ENCODE measurements at regions not wholly inside any gene's neighbourhood (a gene's known extent, or its start where the extent isn't known, plus 50 kb on each side); places are given as distances from the start of the nearest gene placed in this dataset.

GRCh38 chr1:234877761-234878160 lies 250.9 kb downstream of the TOMM20 start:
- Mint-ChIP-seq H3K4me3 (no peak overlapping the region), H3K27ac (no peak overlapping the region)

GRCh38 chr1:234875953-234876855 lies 252.4 kb downstream of the TOMM20 start:
- H3K36me3 Mint-ChIP-seq (ENCODE audit: low read depth): no peaks in the 10 kb centered on the region
- H3K27ac Mint-ChIP-seq: peak overlapping the region; percentile 74
- H3K9me3 Mint-ChIP-seq: no peaks in the 10 kb centered on the region
- DNase-seq: no peak
- no peaks in the 10 kb centered on the region for H3K27me3 Mint-ChIP-seq
- peaks cover 54% of the 10 kb centered on the region for H3K4me1 Mint-ChIP-seq (ENCODE audit: low read depth)
- H3K4me3 Mint-ChIP-seq: peak overlapping the region; percentile 8

More at GRCh38 chr1:234877761-234878160, 250.9 kb downstream of the TOMM20 start:
- H3K36me3 Mint-ChIP-seq (ENCODE audit: low read depth): no peaks in the 10 kb centered on the region
- H3K27me3 Mint-ChIP-seq: no peaks in the 10 kb centered on the region
- peaks cover 60% of the 10 kb centered on the region for H3K4me1 Mint-ChIP-seq (ENCODE audit: low read depth)
- no peaks in the 10 kb centered on the region for H3K9me3 Mint-ChIP-seq
- no peak for DNase-seq

DNA sequence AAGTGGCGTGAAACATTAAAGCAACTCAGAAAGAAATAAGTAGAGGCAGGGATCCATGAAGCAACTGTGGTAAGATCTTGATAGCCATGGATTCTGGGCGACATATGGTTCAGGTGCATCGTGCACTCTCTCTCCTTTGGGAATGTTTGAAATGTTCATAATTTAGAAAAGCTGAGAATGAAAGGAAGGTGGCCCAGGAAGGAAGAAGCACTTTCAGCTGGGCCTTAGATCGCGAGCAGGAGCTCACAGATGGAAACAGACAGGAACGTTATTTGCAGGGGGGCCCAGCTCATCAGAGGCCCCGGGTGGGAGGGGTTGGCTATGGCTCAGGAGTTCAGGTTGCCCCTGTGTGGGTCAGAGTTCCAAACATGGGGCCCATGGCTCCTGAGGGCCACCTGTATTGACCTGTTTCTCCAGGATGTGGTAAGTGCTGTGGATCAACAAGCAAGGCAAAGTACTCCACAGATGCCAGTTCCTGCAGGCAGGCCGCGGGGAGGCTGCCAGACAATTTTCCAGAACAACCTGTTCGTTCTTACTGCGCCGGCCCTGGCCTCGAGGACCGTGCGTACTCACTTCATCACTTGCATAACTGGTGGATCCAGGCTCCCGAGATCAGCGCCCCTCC lies 253.2 kb downstream of the TOMM20 start:
- peaks cover 48% of the 10 kb centered on the region for H3K4me1 Mint-ChIP-seq (ENCODE audit: low read depth)
- no peaks in the 10 kb centered on the region for H3K27me3 Mint-ChIP-seq
- no peaks in the 10 kb centered on the region for H3K36me3 Mint-ChIP-seq (ENCODE audit: low read depth)
- no peak overlapping the region for H3K4me3 Mint-ChIP-seq
- H3K27ac Mint-ChIP-seq: peak overlapping the region; percentile 74
- no peak for DNase-seq
- H3K9me3 Mint-ChIP-seq: no peaks in the 10 kb centered on the region

- Mint-ChIP-seq H3K4me3 (no peak overlapping the region), H3K4me1 (ENCODE audit: low read depth) (peaks cover 42% of the 10 kb centered on the region), H3K9me3 (no peaks in the 10 kb centered on the region), H3K27me3 (no peaks in the 10 kb centered on the region), H3K36me3 (ENCODE audit: low read depth) (no peaks in the 10 kb centered on the region), H3K27ac (no peak overlapping the region)
- no peak for DNase-seq
Measured at GRCh38 chr1:234874291-234875288, 254.0 kb downstream of the TOMM20 start.

DNA sequence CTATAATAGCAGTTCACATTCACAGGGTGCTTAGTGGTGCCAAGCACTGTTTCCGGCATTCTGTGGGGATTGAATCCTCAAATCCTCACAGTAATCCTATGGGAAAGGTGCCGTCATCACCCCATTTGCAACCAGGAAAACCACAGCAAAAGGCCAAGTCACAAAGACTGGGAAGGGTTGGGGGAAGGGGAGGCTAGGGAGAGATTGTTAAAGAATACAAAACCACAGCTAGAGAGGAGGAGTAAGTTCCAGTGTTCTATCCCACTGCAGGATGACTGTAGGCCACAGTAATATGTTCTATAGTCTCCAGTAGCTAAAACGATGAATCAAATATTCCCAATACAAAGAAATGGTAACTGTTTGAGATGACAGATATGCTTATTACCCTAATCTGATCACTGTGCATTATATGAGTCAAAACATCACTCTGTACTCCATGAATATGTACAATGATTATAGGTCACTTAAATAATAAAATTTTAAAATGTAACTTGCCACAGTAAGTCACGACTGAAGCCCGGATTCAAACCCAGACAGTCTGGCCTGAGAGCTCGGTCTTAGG lies 256.8 kb downstream of the TOMM20 start:
- Mint-ChIP-seq H3K4me1 (ENCODE audit: low read depth) (peaks cover 42% of the 10 kb centered on the region), H3K27ac (peak overlapping the region; percentile 8), H3K27me3 (no peaks in the 10 kb centered on the region), H3K9me3 (no peaks in the 10 kb centered on the region), H3K36me3 (ENCODE audit: low read depth) (no peaks in the 10 kb centered on the region), H3K4me3 (no peak overlapping the region)
- no peak for DNase-seq

DNA sequence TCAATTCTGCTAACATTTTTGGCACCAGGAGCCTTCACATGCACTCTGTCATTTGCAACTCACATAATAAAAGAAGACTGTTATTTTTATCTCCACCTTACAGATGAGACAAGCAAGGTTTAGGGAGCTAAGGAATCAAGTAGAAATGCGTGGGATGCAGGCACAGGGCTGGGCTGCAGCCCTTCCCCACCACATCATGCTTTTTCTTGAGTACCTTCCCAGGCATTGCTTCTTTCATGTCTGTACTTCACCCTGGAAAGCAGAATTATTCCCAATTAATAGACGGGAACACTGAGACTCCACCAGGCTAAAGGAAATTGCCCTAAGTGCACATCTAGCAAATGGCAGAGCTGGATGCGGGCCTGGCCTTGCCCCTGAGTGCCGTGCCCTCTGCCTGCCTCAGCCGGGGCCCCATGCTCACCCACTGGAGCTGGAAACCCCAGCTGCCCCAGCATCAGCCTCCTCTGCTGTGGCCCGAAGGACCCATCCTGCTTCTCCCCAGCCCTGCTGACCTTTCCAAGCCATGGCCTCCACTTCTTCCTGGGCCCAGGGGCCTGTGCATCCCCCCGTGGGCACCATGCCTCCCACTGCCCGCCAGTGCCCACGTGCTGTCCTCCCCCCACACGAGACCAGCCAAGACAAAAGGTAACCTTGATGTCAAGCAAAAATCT lies 257.5 kb downstream of the TOMM20 start:
- Mint-ChIP-seq H3K9me3 (no peaks in the 10 kb centered on the region), H3K27me3 (no peaks in the 10 kb centered on the region), H3K4me3 (no peak overlapping the region), H3K36me3 (ENCODE audit: low read depth) (no peaks in the 10 kb centered on the region), H3K27ac (no peak overlapping the region), H3K4me1 (ENCODE audit: low read depth) (peaks cover 40% of the 10 kb centered on the region)
- DNase-seq: no peak

DNA sequence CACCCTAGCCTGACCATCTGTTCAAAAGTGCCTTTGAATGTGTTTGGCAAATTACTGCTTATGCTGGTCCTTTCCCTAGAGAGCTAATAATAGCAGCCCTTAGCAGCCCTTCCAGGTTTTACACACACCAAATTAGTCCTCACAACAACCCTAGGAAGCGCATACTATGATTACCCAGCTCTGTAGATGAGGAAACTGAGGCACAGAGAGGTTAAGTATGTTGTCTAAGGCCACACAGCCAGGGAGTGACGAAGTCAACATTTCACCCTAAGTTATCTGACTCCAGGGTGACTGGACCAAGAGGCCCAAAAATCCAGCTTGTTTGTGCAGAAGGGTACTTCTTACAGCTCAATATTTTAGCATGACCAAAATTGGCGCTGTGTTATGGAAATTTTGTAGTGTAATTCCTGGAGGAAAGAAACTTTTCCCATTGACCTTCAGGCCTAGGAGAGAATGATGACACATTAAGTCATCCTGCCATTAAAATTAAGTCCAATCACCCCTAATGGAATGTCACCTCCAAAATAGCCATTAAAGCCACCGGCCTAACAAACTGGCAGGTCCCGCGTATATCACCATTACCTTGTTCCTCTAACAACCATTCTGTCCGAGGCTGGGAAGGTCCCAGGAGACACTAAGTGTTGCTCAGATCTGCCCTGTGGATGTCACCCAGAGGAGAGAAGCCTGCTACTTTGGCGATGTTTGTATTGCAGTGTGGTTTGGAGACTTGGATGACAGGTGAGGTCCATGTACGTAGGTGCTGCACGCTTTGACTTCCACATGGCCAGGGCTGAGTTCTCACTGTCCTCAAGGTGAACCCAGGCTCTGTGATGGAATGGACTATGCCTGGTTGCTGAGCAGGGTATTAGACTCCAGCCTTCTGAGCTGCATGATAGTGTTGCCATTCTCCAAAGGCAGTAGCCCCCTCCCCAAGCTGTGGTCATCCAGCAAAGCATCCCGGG lies 258.3 kb downstream of the TOMM20 start:
- Mint-ChIP-seq H3K36me3 (ENCODE audit: low read depth) (no peaks in the 10 kb centered on the region), H3K9me3 (peaks cover 3% of the 10 kb centered on the region), H3K4me1 (ENCODE audit: low read depth) (peaks cover 36% of the 10 kb centered on the region), H3K27me3 (no peaks in the 10 kb centered on the region), H3K4me3 (no peak overlapping the region), H3K27ac (no peak overlapping the region)
- no peak for DNase-seq

DNA sequence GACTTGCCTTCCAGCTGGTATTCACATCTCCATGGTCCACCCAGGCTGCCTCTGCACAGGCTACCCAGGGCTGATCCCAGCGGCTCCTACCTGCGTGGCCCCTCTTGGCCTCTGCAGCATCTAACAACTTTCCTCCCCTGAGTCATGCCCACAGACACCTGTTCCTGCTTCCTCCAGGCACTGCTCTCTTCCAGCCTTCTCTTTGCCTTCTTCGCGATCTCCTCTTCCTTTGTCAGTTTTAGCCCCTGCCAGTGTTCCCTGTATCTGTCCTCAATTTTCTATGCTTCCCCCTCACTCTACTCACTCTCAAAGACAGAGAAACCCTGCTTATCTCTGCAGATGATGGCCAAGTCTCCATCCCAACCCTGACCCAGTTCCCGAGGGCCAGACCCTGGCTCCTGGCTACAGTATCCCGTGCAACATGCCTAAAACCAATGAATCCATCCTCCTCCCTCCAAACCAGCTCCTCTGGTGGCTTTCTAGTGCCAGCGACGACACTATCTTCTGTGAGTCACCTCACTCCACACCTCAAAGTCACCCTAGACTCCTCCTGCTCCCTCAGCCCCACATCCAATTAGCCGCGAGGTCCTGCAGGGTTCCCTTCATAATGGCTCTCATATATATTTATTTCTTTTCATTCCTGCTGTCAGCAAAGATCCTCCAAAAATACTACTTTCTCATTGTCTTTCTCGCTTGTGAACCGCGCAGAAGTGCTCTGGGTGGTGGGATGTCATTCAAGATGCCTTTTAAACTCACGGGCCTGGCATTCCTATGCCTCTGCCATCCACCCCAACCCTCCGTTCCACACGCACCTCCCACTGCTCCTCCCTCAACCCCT lies 259.2 kb downstream of the TOMM20 start:
- DNase-seq: no peak
- Mint-ChIP-seq H3K4me1 (ENCODE audit: low read depth) (peaks cover 31% of the 10 kb centered on the region), H3K27ac (no peak overlapping the region), H3K36me3 (ENCODE audit: low read depth) (no peaks in the 10 kb centered on the region), H3K9me3 (peaks cover 3% of the 10 kb centered on the region), H3K27me3 (no peaks in the 10 kb centered on the region), H3K4me3 (no peak overlapping the region)

GRCh38 chr1:234868296-234869147 lies 258.5 kb upstream of the IRF2BP2 start:
- H3K27me3 Mint-ChIP-seq: no peaks in the 10 kb centered on the region
- DNase-seq: no peak
- no peak overlapping the region for H3K4me3 Mint-ChIP-seq
- peaks cover 36% of the 10 kb centered on the region for H3K4me1 Mint-ChIP-seq (ENCODE audit: low read depth)
- H3K27ac Mint-ChIP-seq: no peak overlapping the region
- no peaks in the 10 kb centered on the region for H3K36me3 Mint-ChIP-seq (ENCODE audit: low read depth)
- peaks cover 3% of the 10 kb centered on the region for H3K9me3 Mint-ChIP-seq

- Mint-ChIP-seq H3K4me3 (no peak overlapping the region), H3K4me1 (ENCODE audit: low read depth) (peaks cover 29% of the 10 kb centered on the region), H3K27me3 (no peaks in the 10 kb centered on the region), H3K9me3 (peaks cover 3% of the 10 kb centered on the region), H3K36me3 (ENCODE audit: low read depth) (no peaks in the 10 kb centered on the region), H3K27ac (peak overlapping the region; percentile 1)
- no peak for DNase-seq
Measured at GRCh38 chr1:234866007-234866866, 256.3 kb upstream of the IRF2BP2 start.

All from activated T-cell treated with anti-CD3 and anti-CD28 coated beads, Interleukin-2, amount 50 U/mL, for 24 hours (primary cell).